Loucy (cell line): ENCODE measurements at regions not wholly inside any gene's neighbourhood (a gene's known extent, or its start where the extent isn't known, plus 50 kb on each side); places are given as distances from the start of the nearest gene placed in this dataset.

Experiments
- H2AFZ ChIP-seq: fragments of 200-600 bp; sonication (generic); 2 replicates; pipeline ENCODE4 v1.6.0; 2016; ENCODE audit warnings: antibody characterized with exemption, mild to moderate bottlenecking, low read length, moderate library complexity
- H3F3A ChIP-seq: fragments of 200-600 bp; 2 replicates; pipeline ENCODE4 v1.6.0; 2016; ENCODE audit warnings: antibody characterized with exemption, low read depth, mild to moderate bottlenecking
- H3K27me3 ChIP-seq: fragments of 200-600 bp; sonication (generic); 2 replicates; pipeline ENCODE4 v1.6.1; 2014; ENCODE audit warnings: low read length, mild to moderate bottlenecking; ENCODE audit not compliant: insufficient read depth, poor library complexity, severe bottlenecking
- H3K36me3 ChIP-seq: fragments of 200-600 bp; sonication (generic); 2 replicates; pipeline ENCODE4 v1.6.1; 2016; ENCODE audit warnings: low read length; ENCODE audit not compliant: insufficient read depth
- H3K4me1 ChIP-seq: fragments of 200-600 bp; sonication (generic); 2 replicates; pipeline ENCODE4 v1.5.1; 2014; ENCODE audit warnings: low read length, mild to moderate bottlenecking; ENCODE audit not compliant: insufficient read depth, poor library complexity, severe bottlenecking
- H3K4me2 ChIP-seq: fragments of 200-600 bp; sonication (generic); 2 replicates; pipeline ENCODE4 v1.6.0; 2014; ENCODE audit warnings: antibody characterized with exemption, low read length, low read depth, mild to moderate bottlenecking; ENCODE audit not compliant: poor library complexity, severe bottlenecking
- H3K4me3 ChIP-seq: fragments of 200-600 bp; sonication (generic); 2 replicates; pipeline ENCODE4 v1.5.1; 2014; ENCODE audit warnings: low read length, mild to moderate bottlenecking, mixed read lengths; ENCODE audit not compliant: poor library complexity, severe bottlenecking
- H3K79me2 ChIP-seq: fragments of 200-600 bp; sonication (generic); 2 replicates; pipeline ENCODE4 v1.6.1; 2014; ENCODE audit warnings: low read length; ENCODE audit not compliant: insufficient read depth
- H3K9ac ChIP-seq: fragments of 200-600 bp; sonication (generic); 2 replicates; pipeline ENCODE4 v1.6.0; 2014; ENCODE audit warnings: mild to moderate bottlenecking, low read depth, low read length, moderate library complexity; ENCODE audit not compliant: poor library complexity, severe bottlenecking
- H3K9me2 ChIP-seq: fragments of 200-600 bp; sonication (generic); replicated peaks from 2 replicates; pipeline ENCODE4 v1.6.1; 2016; ENCODE audit warnings: low read depth, low read length, mixed read lengths
- H3K9me3 ChIP-seq: fragments of 200-600 bp; sonication (generic); 2 replicates; pipeline ENCODE4 v1.6.1; 2014; ENCODE audit warnings: mild to moderate bottlenecking, antibody characterized with exemption, low read length, low read depth; ENCODE audit not compliant: insufficient read depth
- H4K20me1 ChIP-seq: fragments of 200-600 bp; sonication (generic); 2 replicates; pipeline ENCODE4 v1.6.0; 2014; ENCODE audit warnings: antibody characterized with exemption, low read length, mild to moderate bottlenecking; ENCODE audit not compliant: insufficient read depth, poor library complexity, severe bottlenecking
- EZH2phosphoT487 ChIP-seq: fragments of 200-600 bp; IDR thresholded peaks from 2 replicates; pipeline ENCODE4 v1.6.1; 2018; ENCODE audit warnings: antibody characterized with exemption, mild to moderate bottlenecking, moderate library complexity, borderline replicate concordance
- TF ChIP-seq, protein P1 (sequence below): fragments of 200-600 bp; sonication (generic); conservative IDR thresholded peaks from 2 replicates; pipeline ENCODE4 v1.5.1; 2014; ENCODE audit warnings: mild to moderate bottlenecking, antibody characterized with exemption, low read length

DNA sequence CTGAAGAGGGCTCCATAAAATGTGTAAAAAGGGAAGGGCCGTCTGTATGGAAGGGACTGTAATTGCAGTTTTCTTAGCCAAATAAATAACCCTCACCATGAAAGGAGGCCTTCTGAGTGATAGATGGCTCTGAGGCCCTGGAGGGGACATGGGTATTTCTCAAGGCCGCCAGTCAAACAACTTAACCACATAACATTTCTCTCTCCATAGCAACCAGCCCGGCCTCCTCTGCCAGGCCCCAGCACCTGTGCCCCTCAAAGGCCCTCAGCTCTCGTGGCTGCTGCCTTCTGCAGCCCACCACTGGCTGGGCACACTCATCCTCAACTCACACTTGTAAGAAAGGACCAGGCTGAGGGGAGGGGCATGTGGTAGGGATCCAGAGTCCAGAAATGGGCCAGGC is 57.0 kb upstream of the GJB5 start:
- no peaks in the 10 kb centered on the region for H3F3A ChIP-seq
- H3K79me2 ChIP-seq: no peaks in the 10 kb centered on the region
- no peak overlapping the region for H3K4me3 ChIP-seq
- no peak overlapping the region for H2AFZ ChIP-seq
- no peak overlapping the region for H3K9ac ChIP-seq
- H3K27me3 ChIP-seq: no peaks in the 10 kb centered on the region
- H3K9me2 ChIP-seq: no peaks in the 10 kb centered on the region
- no peaks in the 10 kb centered on the region for H3K9me3 ChIP-seq
- no peak overlapping the region for H3K4me2 ChIP-seq
- no peaks in the 10 kb centered on the region for H4K20me1 ChIP-seq
- TF ChIP-seq EZH2phosphoT487: no peak
- TF ChIP-seq, protein P1, sequence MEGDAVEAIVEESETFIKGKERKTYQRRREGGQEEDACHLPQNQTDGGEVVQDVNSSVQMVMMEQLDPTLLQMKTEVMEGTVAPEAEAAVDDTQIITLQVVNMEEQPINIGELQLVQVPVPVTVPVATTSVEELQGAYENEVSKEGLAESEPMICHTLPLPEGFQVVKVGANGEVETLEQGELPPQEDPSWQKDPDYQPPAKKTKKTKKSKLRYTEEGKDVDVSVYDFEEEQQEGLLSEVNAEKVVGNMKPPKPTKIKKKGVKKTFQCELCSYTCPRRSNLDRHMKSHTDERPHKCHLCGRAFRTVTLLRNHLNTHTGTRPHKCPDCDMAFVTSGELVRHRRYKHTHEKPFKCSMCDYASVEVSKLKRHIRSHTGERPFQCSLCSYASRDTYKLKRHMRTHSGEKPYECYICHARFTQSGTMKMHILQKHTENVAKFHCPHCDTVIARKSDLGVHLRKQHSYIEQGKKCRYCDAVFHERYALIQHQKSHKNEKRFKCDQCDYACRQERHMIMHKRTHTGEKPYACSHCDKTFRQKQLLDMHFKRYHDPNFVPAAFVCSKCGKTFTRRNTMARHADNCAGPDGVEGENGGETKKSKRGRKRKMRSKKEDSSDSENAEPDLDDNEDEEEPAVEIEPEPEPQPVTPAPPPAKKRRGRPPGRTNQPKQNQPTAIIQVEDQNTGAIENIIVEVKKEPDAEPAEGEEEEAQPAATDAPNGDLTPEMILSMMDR: no peak
- no peaks in the 10 kb centered on the region for H3K36me3 ChIP-seq
- H3K4me1 ChIP-seq: no peaks in the 10 kb centered on the region

DNA sequence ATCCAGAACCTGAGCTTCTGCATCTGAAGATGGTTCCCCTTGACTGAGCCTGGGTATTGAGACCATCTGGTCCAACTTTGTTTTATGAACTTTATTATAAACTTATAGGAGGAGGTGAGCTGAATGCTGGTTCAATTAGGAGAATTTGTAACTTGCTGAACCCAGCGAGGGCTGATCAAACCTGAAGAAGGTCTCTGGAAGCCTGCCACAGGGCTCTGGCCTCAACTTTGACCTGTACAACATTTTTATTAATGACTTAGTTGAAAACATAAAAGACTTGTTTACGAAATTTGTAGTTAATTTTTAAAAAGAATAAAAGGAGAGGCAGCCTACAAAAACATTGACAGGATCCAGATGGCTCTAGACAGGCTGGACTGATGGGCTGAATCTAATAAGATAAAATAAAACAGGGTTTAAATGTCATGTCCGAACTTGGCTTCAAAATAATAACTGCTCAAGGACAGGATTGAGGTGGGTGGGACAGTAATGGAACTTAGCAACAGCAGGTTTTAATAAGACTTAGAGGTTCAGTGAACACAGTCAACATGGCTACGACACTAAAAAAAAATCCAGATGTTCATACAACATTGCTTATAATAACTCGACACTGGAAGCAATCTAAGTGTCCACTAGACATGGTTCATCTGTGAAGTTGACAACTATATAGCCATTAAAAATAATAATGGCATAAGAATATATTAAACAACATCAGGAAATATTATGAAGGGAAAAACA is 53.4 kb upstream of the GJB5 start:
- no peaks in the 10 kb centered on the region for H3K27me3 ChIP-seq
- no peak overlapping the region for H3K4me3 ChIP-seq
- no peak overlapping the region for H3K4me2 ChIP-seq
- H3K9me3 ChIP-seq: no peaks in the 10 kb centered on the region
- H3K9me2 ChIP-seq: no peaks in the 10 kb centered on the region
- no peaks in the 10 kb centered on the region for H3K36me3 ChIP-seq
- H4K20me1 ChIP-seq: no peaks in the 10 kb centered on the region
- no peaks in the 10 kb centered on the region for H3F3A ChIP-seq
- no peak for TF ChIP-seq EZH2phosphoT487
- TF ChIP-seq, protein P1: no peak
- H3K4me1 ChIP-seq: no peaks in the 10 kb centered on the region
- no peaks in the 10 kb centered on the region for H3K79me2 ChIP-seq
- H3K9ac ChIP-seq: no peak overlapping the region
- H2AFZ ChIP-seq: no peak overlapping the region
